ENCODE measurements at regions not wholly inside any gene's neighbourhood (a gene's known extent, or its start where the extent isn't known, plus 50 kb on each side); places are given as distances from the start of the nearest gene placed in this dataset.

- DNase-seq (ENCODE audit: low spot score), result no peak
Observed at GRCh38 chr3:14590569-14590968, 50.4 kb upstream of the GRIP2 start.

GRCh38 chr3:14592390-14592789, 52.2 kb upstream of the GRIP2 start:
- no peak for DNase-seq (ENCODE audit: low spot score)

GRCh38 chr3:14592836-14593235, 52.7 kb upstream of the GRIP2 start:
- no peak for DNase-seq (ENCODE audit: low spot score)

- DNase-seq (ENCODE audit: low spot score), result no peak
Observed at GRCh38 chr3:14594234-14594633, 54.1 kb upstream of the GRIP2 start.

GRCh38 chr3:14595561-14595960, 55.4 kb upstream of the GRIP2 start:
- DNase-seq (ENCODE audit: low spot score), result no peak

- no peak for DNase-seq (ENCODE audit: low spot score)
Observed at GRCh38 chr3:14597266-14597665, 54.3 kb upstream of the CCDC174 start.

- DNase-seq (ENCODE audit: low spot score), result peak; percentile 92
Observed at GRCh38 chr3:14598143-14598569, 53.4 kb upstream of the CCDC174 start.

- no peak for DNase-seq (ENCODE audit: low spot score)
Observed at GRCh38 chr3:14599488-14599887, 52.1 kb upstream of the CCDC174 start.

GRCh38 chr3:14600075-14600474, 51.5 kb upstream of the CCDC174 start:
- no peak for DNase-seq (ENCODE audit: low spot score)

GRCh38 chr3:14600856-14601610, 50.5 kb upstream of the CCDC174 start:
- no peak for DNase-seq (ENCODE audit: low spot score)

- DNase-seq (ENCODE audit: low spot score), result no peak
Observed at GRCh38 chr3:14601692-14602005, 49.9 kb upstream of the CCDC174 start.
